Esophagus muscularis mucosa (tissue), 3 donors: ENCODE measurements at regions not wholly inside any gene's neighbourhood (a gene's known extent, or its start where the extent isn't known, plus 50 kb on each side); places are given as distances from the start of the nearest gene placed in this dataset.

Experiments
- CTCF ChIP-seq, 3 experiments: fragments of 200-600 bp in 2 of 3; fragments of 450-650 bp in 1 of 3; sonication (generic) in 2 of 3; IDR thresholded peaks; one replicate each; pipeline ENCODE4 v1.5.1; 2017 to 2019; ENCODE audit warnings: antibody characterized with exemption in 3 of 3, mild to moderate bottlenecking in 2 of 3, moderate library complexity in 1 of 3
- POLR2A ChIP-seq: fragments of 450-650 bp; IDR thresholded peaks from one replicate; pipeline ENCODE4 v1.6.1; 2017; ENCODE audit warnings: antibody characterized with exemption, moderate library complexity, mild to moderate bottlenecking, low read depth
- POLR2AphosphoS5 ChIP-seq, 2 donors: sonication (generic); formaldehyde crosslinking; IDR thresholded peaks; one replicate each; pipeline ENCODE4 v1.6.1; 2017; ENCODE audit warnings: antibody characterized with exemption in 2 of 2

GRCh38 chr1:37410815-37411214 lies 63.6 kb upstream of the ZC3H12A start:
- TF ChIP-seq CTCF (IDR thresholded peaks at IDR 0.05) (no peak), POLR2A (no peak), POLR2AphosphoS5 (IDR thresholded peaks at IDR 0.05) (no peak)
